RWPE1 (cell line): ENCODE measurements at regions not wholly inside any gene's neighbourhood (a gene's known extent, or its start where the extent isn't known, plus 50 kb on each side); places are given as distances from the start of the nearest gene placed in this dataset.

Experiments
- CTCF ChIA-PET: fragments of 350-600 bp; sonication (Branson Sonifier 250); formaldehyde crosslinking; extraction: SDS; loops from one replicate; lab custom pipeline; 2021; lab: Yijun Ruan, JAX
- POLR2A ChIA-PET: fragments of 400-600 bp; formaldehyde crosslinking; extraction: SDS; loops from one replicate; lab custom pipeline; 2020; ENCODE audit warnings: antibody characterized with exemption; ENCODE audit not compliant: low non-redundant PET; lab: Yijun Ruan, JAX
- DNase-seq: peaks from one replicate; pipeline ENCODE4 v3.0.0; 2012; ENCODE audit warnings: low spot score
- H3K27ac ChIP-seq: fragments of 450-650 bp; 2 replicates; pipeline ENCODE4 v1.5.1; 2017
- TF ChIP-seq, protein P1 (sequence below): fragments of 450-650 bp; conservative IDR thresholded peaks from 2 replicates; pipeline ENCODE4 v1.5.1; 2017; ENCODE audit warnings: low read depth, mild to moderate bottlenecking

DNA sequence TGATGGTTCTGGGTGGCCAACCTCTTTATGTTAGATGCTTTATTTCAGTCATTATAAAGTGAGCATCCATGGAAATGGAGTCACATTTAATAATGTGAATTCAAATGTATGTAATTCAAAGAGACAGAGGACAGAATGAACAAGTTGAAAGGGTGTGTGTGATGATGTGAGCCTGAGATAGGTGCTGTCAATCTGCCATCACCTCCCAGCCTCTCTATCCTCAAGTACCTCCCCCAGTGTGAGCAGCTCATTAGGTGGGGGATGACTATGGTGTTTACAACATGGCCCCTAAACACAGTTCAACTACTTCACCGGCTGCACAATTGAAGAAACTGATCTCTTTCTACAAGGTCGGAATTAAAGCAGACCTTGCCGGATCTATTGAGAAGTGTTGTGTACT, 74.7 kb upstream of the IGFBP5 start:
- TF ChIP-seq, protein P1, sequence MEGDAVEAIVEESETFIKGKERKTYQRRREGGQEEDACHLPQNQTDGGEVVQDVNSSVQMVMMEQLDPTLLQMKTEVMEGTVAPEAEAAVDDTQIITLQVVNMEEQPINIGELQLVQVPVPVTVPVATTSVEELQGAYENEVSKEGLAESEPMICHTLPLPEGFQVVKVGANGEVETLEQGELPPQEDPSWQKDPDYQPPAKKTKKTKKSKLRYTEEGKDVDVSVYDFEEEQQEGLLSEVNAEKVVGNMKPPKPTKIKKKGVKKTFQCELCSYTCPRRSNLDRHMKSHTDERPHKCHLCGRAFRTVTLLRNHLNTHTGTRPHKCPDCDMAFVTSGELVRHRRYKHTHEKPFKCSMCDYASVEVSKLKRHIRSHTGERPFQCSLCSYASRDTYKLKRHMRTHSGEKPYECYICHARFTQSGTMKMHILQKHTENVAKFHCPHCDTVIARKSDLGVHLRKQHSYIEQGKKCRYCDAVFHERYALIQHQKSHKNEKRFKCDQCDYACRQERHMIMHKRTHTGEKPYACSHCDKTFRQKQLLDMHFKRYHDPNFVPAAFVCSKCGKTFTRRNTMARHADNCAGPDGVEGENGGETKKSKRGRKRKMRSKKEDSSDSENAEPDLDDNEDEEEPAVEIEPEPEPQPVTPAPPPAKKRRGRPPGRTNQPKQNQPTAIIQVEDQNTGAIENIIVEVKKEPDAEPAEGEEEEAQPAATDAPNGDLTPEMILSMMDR = no peak
- ChIA-PET POLR2A (no interaction called here), CTCF (no interaction called here)
- no peak for DNase-seq
- H3K27ac ChIP-seq = no peak overlapping the region

GRCh38 chr2:216769626-216770025, 74.3 kb upstream of the IGFBP5 start:
- CTCF ChIA-PET = interaction anchor here (0.5 kb wide), 1 partner anchor 19 kb away, joined by 3 read pairs; no protein-coding TSS in a partner anchor
- POLR2A ChIA-PET = no interaction called here
- TF ChIP-seq, protein P1 = no peak
- DNase-seq = no peak
- no peak overlapping the region for H3K27ac ChIP-seq

GRCh38 chr2:216768908-216769411, 73.6 kb upstream of the IGFBP5 start:
- no peak for DNase-seq
- TF ChIP-seq, protein P1 = no peak
- ChIA-PET POLR2A (no interaction called here), CTCF (no interaction called here)
- H3K27ac ChIP-seq = no peak overlapping the region

GRCh38 chr2:216765761-216766262, 70.5 kb upstream of the IGFBP5 start:
- TF ChIP-seq, protein P1 = no peak
- ChIA-PET POLR2A (no interaction called here), CTCF (no interaction called here)

GRCh38 chr2:216763396-216763795, 68.0 kb upstream of the IGFBP5 start:
- POLR2A ChIA-PET = no interaction called here
- CTCF ChIA-PET = no interaction called here
- H3K27ac ChIP-seq = no peak overlapping the region
- TF ChIP-seq, protein P1 = no peak
- no peak for DNase-seq

More at GRCh38 chr2:216765761-216766262, 70.5 kb upstream of the IGFBP5 start:
- DNase-seq = no peak
- H3K27ac ChIP-seq = no peak overlapping the region

DNA sequence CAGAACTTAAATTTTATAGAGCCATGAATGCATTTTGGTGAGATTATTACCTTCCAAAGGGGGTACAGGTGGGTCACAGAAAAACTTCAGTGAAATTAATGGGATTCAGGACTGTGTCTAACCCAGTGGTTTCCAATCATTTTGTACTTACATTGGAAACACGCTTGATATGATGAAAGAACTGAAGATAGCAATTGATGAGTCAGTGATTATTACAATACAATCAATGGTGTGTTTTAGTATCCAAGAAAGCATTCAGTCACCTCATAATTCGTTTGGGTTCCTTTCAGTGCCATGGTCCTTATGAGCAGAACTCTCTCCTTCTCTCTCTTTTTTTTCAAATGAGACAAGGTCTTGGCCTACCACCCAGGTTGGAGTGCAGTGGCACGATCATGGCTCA, 66.5 kb upstream of the IGFBP5 start:
- ChIA-PET CTCF (interaction anchor here (0.6 kb wide), 1 partner anchor 79 kb away, joined by 5 read pairs; no protein-coding TSS in a partner anchor), POLR2A (no interaction called here)
- TF ChIP-seq, protein P1 = no peak
- no peak for DNase-seq
- H3K27ac ChIP-seq = no peak overlapping the region
